GM19035 (cell line): ENCODE measurements at regions not wholly inside any gene's neighbourhood (a gene's known extent, or its start where the extent isn't known, plus 50 kb on each side); places are given as distances from the start of the nearest gene placed in this dataset.
"Not testable (repeated sequence)": the region's sequence is repeated elsewhere in the genome, so short reads cannot be mapped to it uniquely, and the experiment has no call there.

Experiments used
- ATAC-seq: cut with Tn5 transposase; IDR thresholded peaks from one replicate; pipeline ENCODE4 v1.9.1; 2021; ENCODE audit not compliant: unreplicated experiment

GRCh38 chr5:40356248-40356647 is 323.5 kb upstream of the PTGER4 start:
- ATAC-seq, result no peak

GRCh38 chr5:40355846-40356245 is 323.9 kb upstream of the PTGER4 start:
- ATAC-seq, result no peak

DNA sequence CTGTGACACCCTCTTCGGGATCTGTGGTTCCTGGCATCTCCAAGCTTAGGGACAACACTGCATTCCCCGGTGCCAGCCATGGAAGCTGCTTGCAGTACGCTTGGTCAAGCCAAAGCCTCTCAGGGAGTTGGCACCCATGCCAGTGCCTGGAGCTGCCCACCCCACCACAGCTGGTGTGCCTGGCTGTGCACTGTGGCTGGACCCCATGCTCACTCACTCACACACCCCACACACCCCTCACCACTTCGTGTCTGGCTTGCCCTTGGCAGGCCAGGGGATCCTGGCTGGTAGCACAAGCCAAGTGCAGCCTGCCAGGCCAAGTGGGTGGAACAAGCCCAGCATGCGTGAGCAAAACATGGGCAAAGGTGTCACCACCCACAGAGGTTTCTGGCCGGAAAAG is 324.5 kb upstream of the PTGER4 start:
- ATAC-seq, result no peak

GRCh38 chr5:40354171-40354570 is 325.5 kb upstream of the PTGER4 start:
- no peak for ATAC-seq

GRCh38 chr5:40353442-40353841 is 326.3 kb upstream of the PTGER4 start:
- ATAC-seq, result no peak

DNA sequence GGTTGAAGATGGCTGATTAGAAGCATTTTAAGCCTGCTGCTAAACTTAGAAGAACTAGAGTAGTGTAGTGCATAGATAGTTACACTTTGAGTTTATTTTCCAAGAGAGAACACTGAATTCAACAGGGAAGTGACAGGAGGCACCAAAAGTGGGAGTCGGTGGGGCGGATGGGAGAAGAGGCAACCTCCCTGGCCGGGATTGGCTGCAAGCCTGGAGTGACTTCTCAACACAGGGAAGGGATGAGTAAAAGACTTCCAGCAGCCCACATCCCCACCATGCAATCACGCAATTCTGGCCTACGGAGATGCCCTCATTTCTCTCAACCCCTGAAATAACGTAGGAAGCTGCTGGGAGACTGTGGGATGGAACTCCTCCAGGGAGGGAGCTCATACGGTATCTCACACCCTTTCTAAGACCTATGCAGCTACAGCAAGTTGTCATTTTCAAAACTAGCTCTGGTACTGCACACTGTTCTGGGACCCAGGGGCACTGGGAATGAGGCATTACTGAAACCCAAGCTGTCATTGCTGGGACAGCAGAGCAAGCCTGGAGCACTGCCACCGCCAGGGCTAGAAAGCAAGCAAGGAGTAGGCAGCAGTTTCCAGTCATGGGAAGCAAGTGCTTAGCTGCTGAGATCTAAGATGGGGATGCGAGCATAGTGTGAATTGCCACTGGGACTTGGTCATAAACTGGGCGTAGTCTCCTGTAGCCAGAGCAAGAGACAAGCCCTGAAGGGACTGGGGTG is 331.6 kb upstream of the PTGER4 start:
- ATAC-seq, result no peak

GRCh38 chr5:40346901-40347300 is 332.8 kb upstream of the PTGER4 start:
- ATAC-seq, result no peak

- not testable (repeated sequence) for ATAC-seq
These were observed 341.3 kb upstream of the PTGER4 start for GRCh38 chr5:40338434-40338833.

DNA sequence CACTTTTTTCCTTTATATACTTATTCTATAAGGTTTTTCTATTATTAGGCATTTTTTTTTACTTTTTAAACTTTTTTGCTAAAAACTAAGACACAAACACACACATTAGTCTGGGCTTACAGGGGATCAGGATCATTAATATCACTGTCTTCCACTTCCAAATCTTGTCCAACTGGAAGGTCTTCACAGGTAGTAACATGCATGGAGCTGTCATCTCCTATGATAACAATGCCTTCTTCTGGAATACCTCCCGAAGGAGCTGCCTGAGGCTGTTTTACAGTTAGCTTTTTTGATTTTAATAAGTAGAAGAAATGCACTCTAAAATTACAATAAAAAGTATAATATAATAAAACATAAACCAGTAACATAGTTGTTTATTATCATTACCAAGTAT is 345.5 kb upstream of the PTGER4 start:
- ATAC-seq, result no peak

DNA sequence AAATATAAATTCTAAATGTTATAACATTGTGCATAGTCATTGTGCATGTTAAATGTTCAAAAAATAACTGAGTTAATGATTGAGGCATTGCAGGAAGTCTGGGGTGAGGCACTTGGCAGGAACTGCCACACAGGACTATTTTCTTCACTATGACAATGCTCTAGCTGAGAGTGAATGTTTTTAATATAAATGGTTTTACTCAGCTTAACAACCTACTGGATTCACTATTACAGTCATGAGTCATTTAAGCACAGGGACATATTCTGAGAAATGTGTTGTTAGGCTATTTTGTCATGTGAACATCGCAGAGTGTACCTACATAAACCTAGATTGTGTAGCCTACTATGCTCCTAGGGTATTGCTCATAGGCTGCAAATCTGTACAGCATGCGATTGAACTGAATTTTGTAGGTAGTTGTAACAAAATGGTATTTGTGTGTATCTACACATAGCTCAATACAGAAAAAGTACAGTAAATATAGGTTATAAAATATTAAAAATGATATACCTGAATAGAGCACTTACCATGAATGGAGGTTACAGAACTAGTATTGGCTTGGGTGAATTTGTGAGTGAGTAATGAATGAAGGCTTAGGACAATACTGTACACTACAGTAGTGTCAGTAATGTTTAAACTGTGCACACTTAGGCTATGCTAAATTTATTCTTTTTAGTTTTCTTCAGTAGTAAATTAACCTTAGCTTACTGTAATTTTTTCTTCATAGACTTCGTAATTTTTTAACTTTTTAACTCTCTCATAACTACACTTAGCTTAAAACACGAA is 346.1 kb upstream of the PTGER4 start:
- no peak for ATAC-seq

DNA sequence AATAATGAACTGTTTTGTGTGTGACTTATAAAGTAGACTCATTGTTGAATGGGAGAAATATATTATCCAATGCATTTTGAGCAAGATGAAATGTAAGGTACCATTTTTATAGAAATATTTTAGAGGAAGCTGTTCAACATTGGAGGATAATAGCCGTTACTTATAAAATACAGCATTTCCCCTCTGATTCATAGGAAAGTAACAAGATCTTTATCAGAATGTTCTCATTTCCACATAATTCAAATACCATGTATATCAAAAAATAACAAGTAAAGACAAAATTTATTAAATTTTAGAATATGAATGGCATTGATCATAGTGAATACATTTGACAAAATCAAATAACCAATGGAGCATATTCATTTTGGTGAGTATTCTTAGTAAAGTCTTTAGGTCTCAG is 346.7 kb upstream of the PTGER4 start:
- no peak for ATAC-seq

DNA sequence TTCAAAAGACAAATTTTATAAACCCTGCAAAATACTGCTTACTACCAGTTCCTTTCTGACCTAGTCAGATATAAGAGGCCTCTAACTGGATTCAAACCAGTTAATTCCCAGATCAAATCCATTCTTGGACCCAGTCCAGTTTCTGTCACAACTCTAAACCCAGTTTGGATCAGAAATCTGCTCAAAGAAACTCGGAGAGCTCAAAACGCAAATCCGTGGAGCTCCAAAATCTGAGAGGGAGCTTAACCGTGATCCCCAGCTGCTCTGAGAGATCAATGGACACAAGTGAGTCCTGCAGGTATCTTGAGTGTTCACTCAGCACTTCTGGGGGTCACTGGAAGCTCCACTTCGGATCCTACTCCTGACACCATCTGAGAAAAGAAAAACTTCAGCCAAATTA is 348.1 kb upstream of the PTGER4 start:
- ATAC-seq, result no peak

GRCh38 chr5:40321514-40321913 is 358.2 kb upstream of the PTGER4 start:
- no peak for ATAC-seq

DNA sequence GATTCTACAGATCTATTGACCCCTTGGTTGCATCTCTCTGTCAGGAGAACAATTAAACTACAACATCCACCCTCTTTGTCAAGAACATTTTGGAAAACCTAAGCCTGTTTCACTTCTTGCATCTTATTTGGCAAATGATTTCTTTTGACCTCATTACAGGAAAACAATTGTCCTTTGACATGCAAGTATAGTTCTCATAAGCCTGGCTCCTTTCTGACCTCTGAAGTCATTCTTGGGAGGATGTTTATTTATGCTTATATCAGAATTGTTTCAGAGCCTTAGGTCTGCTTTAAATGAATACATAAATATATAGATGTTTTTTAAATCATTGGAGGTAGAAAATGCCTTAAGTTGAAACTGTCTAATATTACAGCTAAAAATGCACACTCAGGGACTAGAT is 361.3 kb upstream of the PTGER4 start:
- no peak for ATAC-seq

DNA sequence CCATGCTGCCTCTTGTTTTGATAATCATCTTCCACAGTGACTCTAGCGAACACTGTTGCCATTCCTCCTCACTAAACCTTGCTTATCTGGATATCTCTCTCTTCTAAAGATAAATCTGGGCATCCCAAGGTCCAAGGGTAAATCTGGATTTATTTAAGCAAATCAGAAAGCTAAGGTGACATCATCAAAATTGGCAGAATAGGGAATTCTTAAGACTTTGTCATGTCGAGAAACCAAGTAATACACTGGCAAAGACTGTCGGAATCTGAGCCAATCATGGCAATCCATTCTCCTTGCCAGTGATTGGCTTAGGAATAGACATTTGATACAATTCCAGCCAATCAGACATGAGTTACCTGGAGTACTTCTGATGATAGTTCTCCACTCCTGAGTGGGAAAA is 362.7 kb upstream of the PTGER4 start:
- ATAC-seq, result no peak

DNA sequence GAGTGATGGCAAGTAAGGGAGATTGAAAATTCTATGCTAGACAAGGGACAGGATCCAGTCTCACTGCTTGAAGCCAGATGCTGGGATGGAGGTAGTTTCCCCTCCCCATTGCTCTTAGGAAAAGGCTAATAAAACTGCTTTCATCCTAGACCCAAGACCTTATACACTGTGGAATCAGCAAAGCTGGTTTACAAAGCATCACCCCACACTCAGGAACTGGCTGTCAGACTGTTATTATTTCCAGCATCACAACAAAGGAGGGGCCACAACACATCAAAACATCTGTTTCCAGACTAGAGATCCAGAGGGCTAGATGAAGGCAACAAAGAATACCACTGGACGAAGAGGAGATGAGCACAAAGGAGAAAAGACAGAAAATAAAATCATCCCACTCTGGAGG is 364.6 kb upstream of the PTGER4 start:
- ATAC-seq, result no peak

DNA sequence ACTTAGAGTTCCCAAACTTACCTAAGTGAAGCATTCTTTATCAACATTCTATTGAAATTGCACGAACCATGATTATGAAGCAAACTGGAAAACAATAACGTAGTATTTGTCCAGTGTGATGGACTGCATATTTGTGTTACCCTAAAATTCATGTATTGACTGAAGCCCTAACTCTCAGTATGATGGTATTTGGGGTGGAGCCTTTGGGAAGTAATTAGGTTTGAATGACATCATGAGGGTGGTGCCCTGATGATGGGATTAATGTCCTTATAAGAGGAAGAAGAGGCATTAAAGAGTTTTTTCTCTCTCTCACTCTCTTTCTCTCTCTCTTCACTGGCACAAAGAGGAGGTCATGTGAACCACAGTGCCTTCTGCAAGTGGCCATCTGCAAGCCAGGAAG is 365.4 kb upstream of the PTGER4 start:
- no peak for ATAC-seq

DNA sequence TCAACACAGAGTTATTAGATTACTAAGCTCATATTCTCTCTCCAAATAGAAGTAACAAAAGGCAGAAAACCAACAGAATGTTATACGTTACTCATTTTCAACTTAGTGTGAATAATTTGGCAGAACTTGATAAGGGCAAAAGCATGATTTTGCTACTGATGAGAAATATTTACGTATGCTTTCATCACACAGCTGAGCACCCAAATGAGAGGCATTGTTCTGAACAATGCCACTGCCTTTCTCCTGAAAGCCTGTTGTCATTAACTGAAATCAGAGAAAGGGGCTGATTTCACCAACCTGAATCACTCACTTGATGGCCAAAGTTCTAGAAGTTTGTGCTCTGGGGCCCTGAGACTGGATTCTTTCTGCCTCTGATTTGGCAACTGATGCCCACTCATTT is 367.5 kb upstream of the PTGER4 start:
- no peak for ATAC-seq

DNA sequence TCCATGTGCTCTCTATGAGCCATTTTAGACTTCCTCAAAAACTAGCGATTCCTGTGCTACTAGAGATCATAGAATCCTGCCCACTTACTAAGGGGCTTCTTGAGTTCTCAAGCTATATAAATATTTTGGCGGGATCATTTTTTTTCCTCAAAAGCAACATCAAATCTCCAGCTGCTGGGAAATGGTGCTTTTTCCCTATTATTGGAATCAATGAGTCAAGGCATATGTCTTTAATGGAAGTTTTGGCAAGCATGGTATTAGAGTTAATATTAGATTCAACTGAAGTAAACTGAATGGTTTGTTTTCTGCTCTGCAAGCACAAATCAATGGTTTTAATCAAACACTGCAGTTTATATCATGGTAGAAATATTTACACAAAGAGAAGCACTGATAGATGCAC is 369.9 kb upstream of the PTGER4 start:
- no peak for ATAC-seq

GRCh38 chr5:40308867-40309266 is 370.8 kb upstream of the PTGER4 start:
- ATAC-seq, result no peak

- no peak for ATAC-seq
These were observed 371.8 kb upstream of the PTGER4 start for GRCh38 chr5:40307920-40308319.

GRCh38 chr5:40306869-40307487 is 372.7 kb upstream of the PTGER4 start:
- no peak for ATAC-seq
